ENCODE measurements at regions not wholly inside any gene's neighbourhood (a gene's known extent, or its start where the extent isn't known, plus 50 kb on each side); places are given as distances from the start of the nearest gene placed in this dataset.

DNA sequence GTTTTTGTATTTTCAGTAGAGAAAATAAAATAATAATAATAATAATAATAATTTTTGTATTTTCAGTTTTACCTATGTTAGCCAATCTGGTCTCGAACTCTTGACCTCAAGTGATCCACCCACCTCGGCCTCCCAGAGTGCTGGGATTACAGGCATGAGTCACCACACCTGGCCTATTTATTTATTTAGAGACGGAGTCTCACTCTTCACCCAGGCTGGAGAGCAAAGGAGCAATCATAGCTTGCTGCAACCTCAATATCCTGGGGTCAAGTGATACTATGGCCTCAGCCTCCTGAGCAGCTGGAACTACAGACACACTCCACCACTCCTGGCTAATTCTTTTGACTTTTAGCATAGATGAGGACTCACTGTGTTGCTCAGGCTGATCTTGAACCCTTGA, 167.5 kb downstream of the TLE1 start (continued):
- TF ChIP-seq MXD3 (CRISPR knock-in tag; IDR thresholded peaks at IDR 0.05) = no peak
- no peak for TF ChIP-seq ZBTB4 (CRISPR knock-in tag; IDR thresholded peaks at IDR 0.05; ENCODE audit: borderline replicate concordance)
- TF ChIP-seq ZNF713 (CRISPR knock-in tag; IDR thresholded peaks at IDR 0.05) = no peak
- TF ChIP-seq ELF3 (CRISPR knock-in tag; IDR thresholded peaks at IDR 0.05) = no peak
- TF ChIP-seq ZNF251 (CRISPR knock-in tag; IDR thresholded peaks at IDR 0.05) = no peak
- TF ChIP-seq ZNF784 (CRISPR knock-in tag; IDR thresholded peaks at IDR 0.05; ENCODE audit: borderline replicate concordance) = no peak

DNA sequence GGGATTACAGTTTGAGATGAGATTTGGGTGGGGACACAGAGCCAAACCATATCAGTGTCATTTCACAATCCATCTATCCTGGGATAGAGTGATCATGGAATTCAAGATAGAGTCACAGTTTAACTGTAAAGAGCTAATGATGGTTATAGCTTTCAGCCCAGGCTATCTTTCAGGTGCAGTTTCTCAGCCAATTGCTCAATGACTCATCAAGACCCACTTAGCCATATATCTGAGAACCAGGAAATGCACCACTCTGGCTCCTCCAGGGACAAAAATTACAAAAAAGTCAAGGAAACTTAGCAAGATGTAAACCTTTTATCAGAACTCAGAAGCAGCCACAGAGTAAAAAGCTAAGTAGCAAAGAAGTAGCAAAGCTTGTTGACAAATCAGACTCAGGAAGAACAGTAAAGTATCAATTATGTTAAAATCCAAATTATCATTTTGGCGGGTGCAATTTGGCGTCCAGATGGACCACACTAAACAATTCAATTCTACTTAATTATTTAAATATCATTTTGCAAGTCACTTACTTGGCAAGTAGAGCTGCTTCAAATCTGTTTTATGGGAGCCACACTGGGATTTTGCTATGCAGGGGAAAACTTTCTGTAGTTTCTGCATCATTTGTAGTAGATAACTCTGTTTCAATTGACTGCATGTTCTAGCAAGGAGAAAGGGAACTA, 169.4 kb downstream of the TLE1 start:
- Histone ChIP-seq H3K4me3 (replicated peaks in 1 of 3; ENCODE audit: insufficient read depth in 1 of 3, low read depth in 2 of 3, low read length in 3 of 3) (no peak overlapping the region), H3K4me2 (ENCODE audit: low read depth, low read length) (no peak overlapping the region), H3K27ac (ENCODE audit: extremely low read length, insufficient read depth, low read length) (no peak overlapping the region), H3K4me1 (ENCODE audit: insufficient read depth, low read length) (peaks cover 45% of the 10 kb centered on the region), H4K20me1 (ENCODE audit: insufficient read depth, low read length) (no peaks in the 10 kb centered on the region), H3K9me3 (ENCODE audit: low read length) (no peaks in the 10 kb centered on the region), H3K79me2 (ENCODE audit: insufficient read depth, low read length) (no peaks in the 10 kb centered on the region), H2AFZ (ENCODE audit: low read length) (no peak overlapping the region), H3K27me3 (ENCODE audit: control insufficient read depth in 1 of 2, insufficient read depth in 2 of 2, low read length in 2 of 2) (no peaks in the 10 kb centered on the region), H3K9ac (ENCODE audit: insufficient read depth, low read depth, low read length) (no peak overlapping the region), H3K36me3 (replicated peaks in 1 of 2; ENCODE audit: control insufficient read depth in 1 of 2, insufficient read depth in 2 of 2, low read length in 2 of 2) (no peaks in the 10 kb centered on the region)
- TF ChIP-seq ZNF674 (CRISPR knock-in tag; IDR thresholded peaks at IDR 0.05; ENCODE audit: low read depth) (no peak), MEIS1 (CRISPR knock-in tag; IDR thresholded peaks at IDR 0.05; ENCODE audit: borderline replicate concordance) (no peak), ZNF326 (CRISPR knock-in tag; IDR thresholded peaks at IDR 0.05; ENCODE audit: borderline replicate concordance) (no peak), NR2F1 (CRISPR knock-in tag; IDR thresholded peaks at IDR 0.05) (no peak), ZXDC (CRISPR knock-in tag; IDR thresholded peaks at IDR 0.05) (no peak), ZNF468 (CRISPR knock-in tag; IDR thresholded peaks at IDR 0.05) (no peak), ZNF570 (CRISPR knock-in tag; IDR thresholded peaks at IDR 0.05; ENCODE audit: borderline replicate concordance) (no peak), ZNF543 (CRISPR knock-in tag; IDR thresholded peaks at IDR 0.05) (no peak)
- BruUV-seq (replicated peaks) = no TSS peak
- ATAC-seq (no peak), DNase-seq (ENCODE audit: low spot score) (no peak), FAIRE-seq (no peak)
- CTCF ChIA-PET (ENCODE audit: low intra/inter-chr PET ratio, low total read pairs) = no interaction called here
- POLR2A ChIA-PET = no interaction called here
- intact Hi-C loops (cut with micrococcal nuclease; ENCODE audit: unreplicated experiment) (loop anchor here (5.0 to 10.0 kb wide), 2 partner anchors 325 to 1087 kb away; no protein-coding TSS in a partner anchor), in situ Hi-C loops (cut with HindIII; ENCODE audit: extremely low pct_ligation_motif_present, low pct_unique_long_range_greater_than_20kb) (loop anchor here (10.0 kb wide), 1 partner anchor 165 kb away; the partner anchor contains the start of gene TLE1)
- WGBS (ENCODE audit: low lambda C conversion rate) = 74% methylated on average over 2 of the region's 2 CpGs
